T-helper 2 cell treated with Interferon-gamma antibody and Interleukin-4, amounts not matched to agents 100 ng/mL and 5 ng/mL, for 36 hours (primary cell): ENCODE measurements at regions not wholly inside any gene's neighbourhood (a gene's known extent, or its start where the extent isn't known, plus 50 kb on each side); places are given as distances from the start of the nearest gene placed in this dataset.
"Not testable (repeated sequence)": the region's sequence is repeated elsewhere in the genome, so short reads cannot be mapped to it uniquely, and the experiment has no call there.

Experiments
- intact Hi-C: fragments of 100-400 bp; cut with micrococcal nuclease; formaldehyde crosslinking; loops from one replicate; pipeline ENCODE4 v1.15.1; 2023

- intact Hi-C loops = no loop called here
Observed at GRCh38 chr17:13154398-13154797, 136.6 kb upstream of the ELAC2 start.

GRCh38 chr17:13153036-13153435 lies 135.2 kb upstream of the ELAC2 start:
- intact Hi-C loops = no loop called here

- intact Hi-C loops = no loop called here
Observed at GRCh38 chr17:13152501-13152900, 134.7 kb upstream of the ELAC2 start.

DNA sequence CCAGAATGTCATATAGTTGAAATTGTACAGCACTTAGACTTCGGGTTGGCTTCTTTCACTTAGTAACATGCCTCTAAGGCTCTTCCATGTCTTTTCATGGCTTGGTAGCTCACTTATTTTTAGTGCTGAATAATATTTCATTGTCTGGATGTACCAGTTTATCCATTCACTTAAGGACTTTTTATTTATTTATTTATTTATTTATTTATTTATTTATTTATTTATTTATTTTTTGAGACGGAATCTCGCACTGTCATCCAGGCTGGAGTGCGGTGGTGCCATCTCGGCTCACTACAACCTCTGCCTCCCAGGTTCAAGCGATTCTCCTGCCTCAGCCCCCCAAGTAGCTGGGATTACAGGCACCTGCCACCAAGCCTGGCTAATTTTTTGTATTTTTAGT lies 132.9 kb upstream of the ELAC2 start:
- intact Hi-C loops = not testable (repeated sequence)

DNA sequence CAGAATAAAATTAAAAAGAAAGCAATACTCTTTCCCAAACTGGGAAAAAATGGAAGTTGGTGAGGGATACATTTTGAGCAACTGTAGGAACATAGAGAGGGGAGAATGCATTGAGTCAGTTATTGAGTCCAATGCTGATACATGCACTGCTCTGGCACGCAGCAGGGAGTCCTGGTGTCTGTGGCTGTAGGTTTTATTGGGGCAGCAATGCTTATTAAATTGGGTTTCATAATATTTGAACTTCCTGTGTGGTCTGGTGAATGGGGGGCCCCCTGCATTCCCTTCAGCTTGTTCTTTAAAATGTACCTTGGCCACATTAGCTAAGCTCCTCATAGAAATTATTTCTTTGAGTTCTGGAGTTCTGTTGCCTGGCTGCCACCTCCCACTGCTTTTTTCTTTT lies 125.2 kb upstream of the ELAC2 start:
- intact Hi-C loops = no loop called here

DNA sequence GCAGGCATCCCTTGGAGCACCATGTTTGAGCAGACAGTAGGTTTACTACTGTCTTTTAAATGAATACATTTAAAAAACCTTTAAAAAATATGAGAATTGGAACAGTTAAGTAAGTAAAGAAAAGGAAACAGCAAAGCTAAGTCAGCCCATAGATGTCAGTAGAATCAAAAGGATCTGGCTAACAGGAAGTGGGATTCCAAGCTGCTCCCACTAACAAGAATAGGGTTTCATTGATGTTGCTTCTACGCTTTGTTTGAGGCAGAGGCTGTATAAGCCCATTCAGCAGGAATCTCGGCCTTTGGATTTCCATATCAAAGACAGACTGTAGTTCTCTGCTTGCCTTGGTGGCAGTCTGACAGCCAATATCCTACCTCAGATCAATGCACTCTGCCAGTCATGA lies 122.9 kb upstream of the ELAC2 start:
- intact Hi-C loops = no loop called here

DNA sequence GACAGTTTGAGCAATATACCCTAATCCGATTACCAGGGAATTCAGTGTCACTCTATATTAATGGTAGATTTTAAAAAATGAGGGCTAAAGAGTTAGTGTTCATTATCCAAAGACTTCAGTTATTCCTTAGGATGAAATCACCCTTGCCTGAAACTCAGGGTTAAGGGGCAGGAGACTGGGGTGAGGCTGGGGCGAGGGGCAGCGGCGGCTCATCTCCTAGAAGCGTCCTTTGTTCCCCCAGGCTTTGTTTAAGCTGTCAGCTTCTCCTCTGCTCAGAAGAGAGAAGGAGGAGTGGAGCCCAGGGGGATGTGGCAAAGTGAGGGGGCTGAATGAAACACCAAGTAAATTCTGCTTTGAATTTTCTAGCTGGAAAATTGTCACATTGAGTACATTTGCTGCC lies 117.7 kb upstream of the ELAC2 start:
- intact Hi-C loops = no loop called here

DNA sequence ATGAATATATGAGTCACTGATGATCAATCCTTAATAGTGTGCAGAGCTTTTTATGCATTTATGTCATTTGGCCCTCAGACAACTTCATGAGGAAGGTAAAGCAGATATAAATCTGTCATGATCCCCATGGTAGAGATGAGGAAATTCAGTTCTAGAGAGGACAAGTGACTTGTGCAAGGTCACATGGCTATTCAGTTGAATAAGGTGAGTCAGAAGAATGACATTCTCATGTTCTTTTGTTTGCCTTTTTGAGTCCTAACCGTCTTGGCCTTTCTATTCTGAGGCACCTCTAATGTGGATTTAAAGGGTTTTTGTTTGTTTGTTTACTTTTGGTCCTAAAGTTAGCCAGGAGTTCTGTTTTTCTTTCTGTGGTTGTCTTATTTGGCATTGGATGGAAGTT lies 116.2 kb upstream of the ELAC2 start:
- intact Hi-C loops = no loop called here

DNA sequence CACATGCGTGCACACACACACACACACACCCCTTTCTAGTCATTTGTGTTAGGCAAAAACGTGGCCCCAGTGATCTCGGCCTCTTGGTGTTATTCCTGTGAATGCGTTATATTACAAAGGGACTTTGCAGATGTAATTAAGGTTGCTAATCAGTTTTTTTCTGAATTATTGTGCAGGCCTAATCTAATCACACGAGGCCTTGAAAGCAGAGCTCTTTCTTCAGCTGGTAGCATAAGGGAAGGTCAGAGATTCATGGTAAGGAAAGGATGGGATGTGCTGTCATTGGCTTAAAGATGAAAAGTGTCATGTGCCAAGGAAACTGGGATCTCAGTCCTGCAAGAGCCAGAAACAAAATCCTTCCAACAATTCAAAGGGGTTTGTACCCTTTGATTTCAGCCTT lies 113.4 kb upstream of the ELAC2 start:
- intact Hi-C loops = no loop called here

DNA sequence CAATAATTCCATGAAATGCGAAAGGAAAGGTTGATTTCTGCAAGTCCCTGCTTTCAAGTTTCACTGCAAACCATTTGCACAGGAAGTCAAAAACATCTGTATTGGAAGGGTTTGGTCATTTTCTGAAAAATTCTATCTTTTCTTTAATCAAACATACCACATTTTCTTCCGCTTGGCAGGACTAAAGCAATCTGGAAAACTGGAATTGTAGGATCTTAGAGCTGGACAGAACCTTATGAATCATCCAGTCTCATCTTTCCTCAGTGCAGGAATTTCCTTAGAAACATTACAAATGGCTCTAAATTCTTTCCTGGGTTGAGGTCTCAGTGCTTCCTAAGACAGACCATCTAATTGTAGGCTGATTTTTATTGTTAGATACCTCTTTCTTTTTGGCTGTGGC lies 111.5 kb upstream of the ELAC2 start:
- intact Hi-C loops = no loop called here

DNA sequence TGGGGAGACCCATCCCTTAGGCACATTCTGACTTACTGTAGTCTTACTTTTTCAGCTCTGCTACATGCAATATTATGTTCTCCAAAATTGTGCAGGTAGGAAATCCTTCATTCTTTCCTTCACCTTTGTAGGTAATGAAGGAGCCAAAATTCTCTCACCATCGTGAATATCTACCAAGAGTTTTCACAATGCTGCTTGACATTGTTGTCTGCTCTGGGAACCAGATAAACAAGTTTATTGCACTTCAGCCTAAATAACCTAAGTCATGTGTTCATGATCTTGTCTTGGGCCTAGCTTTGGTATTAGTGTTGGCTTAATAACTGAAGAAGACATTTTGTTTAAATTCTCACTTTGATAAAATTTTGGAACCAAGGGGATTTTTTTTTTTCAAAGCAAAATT lies 110.8 kb upstream of the ELAC2 start:
- intact Hi-C loops = no loop called here

DNA sequence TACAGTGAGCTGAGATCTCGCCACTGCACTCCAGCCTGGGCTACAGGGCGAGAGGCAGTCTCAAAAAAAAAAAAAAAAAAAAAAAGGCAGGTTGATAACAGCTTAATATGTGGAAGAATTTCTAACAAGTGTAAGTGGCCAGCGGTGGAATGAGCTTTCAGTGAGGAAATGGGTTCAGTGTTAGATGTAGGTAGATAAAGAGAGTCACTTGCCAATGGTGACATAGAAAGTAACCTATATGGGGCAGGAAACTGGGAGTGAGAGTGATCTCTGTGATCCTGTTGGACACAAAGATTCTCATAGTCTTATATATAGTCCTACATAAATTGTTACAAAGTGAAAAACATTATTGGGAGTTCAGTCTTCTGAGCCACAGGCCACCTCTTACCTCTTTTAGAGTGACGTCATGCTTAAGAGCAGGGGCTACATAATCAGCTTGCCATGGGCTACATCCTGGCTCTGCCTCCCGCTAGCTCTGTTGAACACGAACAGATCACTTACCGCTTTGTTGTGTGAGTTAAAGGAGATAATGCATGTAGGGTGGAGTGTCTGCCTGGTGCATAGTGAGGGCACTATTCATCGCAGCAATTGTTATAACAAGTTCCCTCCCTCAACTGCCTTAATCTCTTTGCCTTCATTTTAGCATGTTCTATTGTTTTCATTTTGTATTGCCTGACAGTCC lies 110.2 kb upstream of the ELAC2 start:
- intact Hi-C loops = no loop called here

DNA sequence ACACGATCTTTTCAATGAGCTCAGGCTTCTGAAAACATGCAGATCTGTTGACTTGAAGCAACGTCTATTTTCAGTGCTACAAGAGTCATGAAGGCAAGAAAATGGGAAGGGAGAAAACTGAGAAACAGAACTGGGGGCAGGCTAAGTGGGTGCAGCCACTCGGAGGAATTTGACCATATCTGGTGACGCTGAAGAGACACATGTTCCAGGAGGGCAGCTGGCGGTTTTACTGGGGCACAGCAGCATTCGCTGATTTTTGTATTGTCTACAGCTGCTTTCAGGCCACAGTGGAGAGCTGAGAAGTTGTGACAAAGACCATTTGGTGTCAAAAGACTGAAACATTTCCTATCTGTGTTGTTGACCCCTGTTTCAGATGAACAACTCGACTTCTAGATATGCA lies 103.0 kb upstream of the ELAC2 start:
- intact Hi-C loops = no loop called here

DNA sequence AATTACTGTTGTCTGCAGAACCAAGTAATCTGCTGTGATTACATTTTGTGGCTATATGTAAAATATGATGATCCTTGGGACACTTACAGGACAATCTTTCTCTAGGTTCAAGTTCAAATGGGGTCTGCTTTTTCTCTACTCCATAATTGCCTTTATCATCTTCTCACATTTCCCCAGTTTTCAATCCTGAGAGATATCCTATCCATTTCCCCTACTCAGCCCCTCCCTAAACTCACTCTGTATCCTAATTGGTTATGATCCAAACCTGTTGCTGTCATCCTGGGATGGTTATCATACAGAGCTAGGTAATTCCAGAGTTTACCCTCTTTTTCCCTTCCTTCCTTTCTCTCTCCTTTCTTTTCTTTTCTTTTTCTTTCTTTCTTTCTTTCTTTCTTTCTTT lies 100.5 kb upstream of the ELAC2 start:
- intact Hi-C loops = no loop called here

GRCh38 chr17:13117616-13118015 lies 99.8 kb upstream of the ELAC2 start:
- intact Hi-C loops = no loop called here

- intact Hi-C loops = no loop called here
Observed at GRCh38 chr17:13114601-13115031, 96.8 kb upstream of the ELAC2 start.

DNA sequence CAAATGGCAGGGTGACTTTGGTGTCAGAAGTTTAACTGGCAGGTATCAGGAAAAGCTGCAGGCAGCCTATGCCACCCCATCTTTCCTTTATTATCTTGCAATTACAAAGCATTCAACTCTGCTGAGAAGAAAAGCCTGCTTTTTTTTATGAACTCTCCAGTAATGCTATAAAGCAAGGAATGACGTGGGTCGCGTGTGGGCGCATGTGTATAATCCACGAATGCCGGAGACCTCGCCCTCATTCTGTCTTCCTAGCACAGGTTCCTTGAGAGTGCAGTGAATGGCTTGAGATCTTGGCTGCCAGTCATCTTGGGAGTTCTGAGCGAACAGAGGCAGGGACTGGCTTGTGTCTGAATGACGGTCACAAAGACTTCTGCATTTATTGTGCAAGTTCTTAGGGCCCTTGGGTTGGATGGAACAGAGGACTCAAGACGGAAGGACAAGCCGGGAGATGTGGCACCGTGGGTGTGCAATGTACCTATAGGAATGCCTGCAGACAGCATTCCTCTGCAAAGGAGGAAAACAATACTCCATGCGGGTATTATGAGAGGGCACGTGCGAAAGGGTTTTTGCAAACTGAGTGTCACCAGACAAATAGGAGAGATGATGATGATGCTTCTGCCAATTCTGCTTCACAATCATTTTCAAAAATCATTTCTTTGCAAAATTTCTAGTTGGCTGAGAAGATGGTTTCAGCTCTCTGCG lies 96.1 kb upstream of the ELAC2 start:
- intact Hi-C loops = no loop called here

GRCh38 chr17:13107676-13108235 lies 89.9 kb upstream of the ELAC2 start:
- intact Hi-C loops = no loop called here

DNA sequence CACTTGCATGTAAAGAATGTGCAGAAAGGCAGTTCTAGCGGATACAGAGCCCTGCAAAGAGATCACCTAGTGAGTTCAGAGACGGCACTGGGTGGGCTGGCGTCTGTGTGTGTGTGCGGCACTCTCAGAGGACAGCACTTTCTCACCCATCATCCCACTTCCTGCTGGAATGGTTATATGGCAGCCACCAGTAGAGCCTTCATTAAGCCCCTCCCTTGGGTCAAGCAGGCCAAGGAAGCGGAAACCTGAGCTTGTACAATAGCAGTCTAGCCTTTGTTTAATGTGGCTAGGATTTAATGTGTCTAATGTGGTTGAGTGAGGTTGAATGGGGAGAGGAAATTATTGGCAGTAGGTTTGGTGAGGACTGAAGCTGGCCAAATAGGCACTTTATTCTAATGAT lies 88.3 kb upstream of the ELAC2 start:
- intact Hi-C loops = no loop called here

DNA sequence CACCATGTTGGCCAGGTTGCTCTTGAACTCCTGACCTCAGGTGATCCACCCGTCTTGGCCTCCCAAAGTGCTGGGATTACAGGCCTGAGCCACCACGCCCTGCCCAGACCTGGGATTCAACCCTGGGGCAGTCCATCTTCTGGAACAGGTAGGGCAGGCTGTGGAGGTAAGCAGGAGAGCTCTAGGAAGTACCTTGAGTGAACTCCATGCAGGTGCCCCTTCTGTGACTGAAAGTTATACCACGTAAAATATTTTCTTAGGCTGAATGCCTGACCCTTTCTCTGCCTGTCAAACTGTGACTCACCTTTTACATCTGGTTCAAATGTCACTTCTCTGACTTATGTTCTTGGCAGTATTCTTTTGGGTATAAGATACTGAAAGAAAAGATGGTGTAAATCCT lies 86.7 kb upstream of the ELAC2 start:
- intact Hi-C loops = no loop called here

DNA sequence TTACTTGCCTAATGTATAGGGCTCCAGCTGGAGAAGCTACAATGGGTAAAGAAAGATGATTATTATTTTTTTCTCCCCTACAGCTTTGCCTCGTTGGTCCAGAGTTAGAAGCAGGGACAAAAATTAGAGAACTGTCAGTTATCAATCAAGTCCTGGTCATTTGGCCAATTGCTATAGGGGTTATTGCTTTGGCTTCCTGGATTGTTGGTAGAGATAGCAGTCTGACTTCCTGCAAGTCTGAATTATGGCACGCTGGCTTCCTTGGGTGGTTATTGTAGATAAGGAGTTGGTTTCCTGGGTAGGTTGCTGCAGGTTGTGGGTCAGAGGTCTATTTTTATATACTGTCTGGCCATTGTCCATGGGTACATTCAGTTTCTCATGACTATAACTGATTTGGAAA lies 84.7 kb upstream of the ELAC2 start:
- intact Hi-C loops = no loop called here

- intact Hi-C loops = no loop called here
Observed at GRCh38 chr17:13099926-13100325, 82.1 kb upstream of the ELAC2 start.
